ENCODE measurements at regions not wholly inside any gene's neighbourhood (a gene's known extent, or its start where the extent isn't known, plus 50 kb on each side); places are given as distances from the start of the nearest gene placed in this dataset.
"Not testable (repeated sequence)": the region's sequence is repeated elsewhere in the genome, so short reads cannot be mapped to it uniquely, and the experiment has no call there.

GRCh38 chr5:171541341-171541776 lies 121.9 kb downstream of the FGF18 start:
- no peaks in the 10 kb centered on the region for H3K4me1 ChIP-seq
- no peaks in the 10 kb centered on the region for H3K27me3 ChIP-seq
- DNase-seq (ENCODE audit: low spot score in 2 of 2): no peak
- H3K9me3 ChIP-seq: no peaks in the 10 kb centered on the region
- no peak overlapping the region for H3K4me3 ChIP-seq
- H3K27ac ChIP-seq: no peak overlapping the region
- no peaks in the 10 kb centered on the region for H3K36me3 ChIP-seq
- intact Hi-C loops (cut with DNase I): no loop called here
- TF ChIP-seq CTCF (IDR thresholded peaks at IDR 0.05): no peak

GRCh38 chr5:171542525-171543140 lies 123.2 kb downstream of the FGF18 start:
- intact Hi-C loops (cut with DNase I): no loop called here
- Histone ChIP-seq H3K36me3 (no peaks in the 10 kb centered on the region), H3K27ac (no peak overlapping the region), H3K9me3 (no peaks in the 10 kb centered on the region), H3K4me1 (no peaks in the 10 kb centered on the region), H3K4me3 (no peak overlapping the region), H3K27me3 (no peaks in the 10 kb centered on the region)
- no peak for DNase-seq (ENCODE audit: low spot score in 2 of 2)
- TF ChIP-seq CTCF (IDR thresholded peaks at IDR 0.05): no peak

- no peaks in the 10 kb centered on the region for H3K4me1 ChIP-seq
- no peaks in the 10 kb centered on the region for H3K27me3 ChIP-seq
- no peak for TF ChIP-seq CTCF (IDR thresholded peaks at IDR 0.05)
- intact Hi-C loops (cut with DNase I): no loop called here
- no peak overlapping the region for H3K27ac ChIP-seq
- H3K4me3 ChIP-seq: no peak overlapping the region
- DNase-seq (ENCODE audit: low spot score in 2 of 2): no peak
- no peaks in the 10 kb centered on the region for H3K9me3 ChIP-seq
- no peaks in the 10 kb centered on the region for H3K36me3 ChIP-seq
These were observed 123.8 kb downstream of the FGF18 start for GRCh38 chr5:171543148-171543815.

GRCh38 chr5:171544913-171545765 lies 125.7 kb downstream of the FGF18 start:
- H3K36me3 ChIP-seq: no peaks in the 10 kb centered on the region
- no peak overlapping the region for H3K27ac ChIP-seq
- no peak for TF ChIP-seq CTCF (IDR thresholded peaks at IDR 0.05)
- DNase-seq (ENCODE audit: low spot score in 2 of 2): no peak
- intact Hi-C loops (cut with DNase I): no loop called here
- H3K9me3 ChIP-seq: no peaks in the 10 kb centered on the region
- no peaks in the 10 kb centered on the region for H3K27me3 ChIP-seq
- no peak overlapping the region for H3K4me3 ChIP-seq
- no peaks in the 10 kb centered on the region for H3K4me1 ChIP-seq

- Histone ChIP-seq H3K4me3 (no peak overlapping the region), H3K36me3 (no peaks in the 10 kb centered on the region), H3K4me1 (no peaks in the 10 kb centered on the region), H3K27ac (no peak overlapping the region), H3K27me3 (no peaks in the 10 kb centered on the region), H3K9me3 (no peaks in the 10 kb centered on the region)
- DNase-seq (ENCODE audit: low spot score in 2 of 2): no peak
- intact Hi-C loops (cut with DNase I): no loop called here
- no peak for TF ChIP-seq CTCF (IDR thresholded peaks at IDR 0.05)
These were observed 129.8 kb downstream of the FGF18 start for GRCh38 chr5:171549274-171549673.

GRCh38 chr5:171553817-171554216 lies 134.4 kb downstream of the FGF18 start:
- DNase-seq (ENCODE audit: low spot score in 2 of 2); H3K27me3 ChIP-seq; H3K36me3 ChIP-seq; intact Hi-C loops (cut with DNase I); H3K27ac ChIP-seq; H3K4me1 ChIP-seq; H3K4me3 ChIP-seq; H3K9me3 ChIP-seq: not testable (repeated sequence)

Measured in ascending aorta (tissue), 2 donors.